Activated CD4-positive, alpha-beta T cell treated with anti-CD3 and anti-CD28 coated beads, Interleukin-2, Interleukin-6, amounts not matched to agents 100 ng/mL and 50 ng/mL, durations not matched to agents 16 hours and 8 hours (primary cell): ENCODE measurements at regions not wholly inside any gene's neighbourhood (a gene's known extent, or its start where the extent isn't known, plus 50 kb on each side); places are given as distances from the start of the nearest gene placed in this dataset.
"Not testable (repeated sequence)": the region's sequence is repeated elsewhere in the genome, so short reads cannot be mapped to it uniquely, and the experiment has no call there.

ENCODE experiments used
- DNase-seq: peaks from one replicate; pipeline ENCODE4 v3.0.0-alpha.2; 2020

DNA sequence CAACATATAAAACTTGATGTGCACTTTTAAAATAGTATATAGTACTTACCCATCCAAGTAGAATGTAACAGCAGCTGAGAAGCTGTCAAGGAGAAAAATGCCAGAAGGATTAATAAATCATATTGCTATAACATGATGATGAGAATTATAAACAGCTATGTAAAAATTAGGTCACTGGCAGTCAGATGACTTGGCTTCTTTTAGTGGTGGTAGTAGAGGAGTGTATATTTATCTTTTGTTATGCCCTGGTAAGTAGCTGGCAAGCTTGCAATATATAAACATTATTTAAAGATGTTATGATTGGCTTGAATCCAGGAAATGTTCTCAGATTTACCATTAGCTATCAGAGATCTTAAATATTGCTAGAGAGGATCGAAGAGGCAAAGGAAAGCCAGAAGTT lies 471.0 kb upstream of the MGAT4C start:
- no peak for DNase-seq

DNA sequence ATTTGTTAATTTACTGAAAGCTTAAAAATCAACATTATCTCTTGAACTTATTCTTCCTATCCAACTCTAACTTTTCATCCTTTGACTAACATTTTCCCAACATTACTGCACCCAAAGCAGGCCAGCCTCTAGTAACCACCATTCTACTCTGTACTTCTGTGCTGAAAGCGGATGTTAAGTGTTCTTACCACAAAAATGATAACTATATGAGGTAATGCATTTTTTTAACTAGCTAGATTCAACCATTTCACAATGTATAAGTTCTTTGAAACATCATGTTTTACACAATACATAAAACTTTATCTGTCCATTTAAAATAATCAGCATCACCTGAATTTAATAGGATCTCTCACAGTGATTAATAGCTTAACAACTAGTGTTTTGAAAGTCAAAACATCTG lies 468.5 kb upstream of the MGAT4C start:
- no peak for DNase-seq

DNA sequence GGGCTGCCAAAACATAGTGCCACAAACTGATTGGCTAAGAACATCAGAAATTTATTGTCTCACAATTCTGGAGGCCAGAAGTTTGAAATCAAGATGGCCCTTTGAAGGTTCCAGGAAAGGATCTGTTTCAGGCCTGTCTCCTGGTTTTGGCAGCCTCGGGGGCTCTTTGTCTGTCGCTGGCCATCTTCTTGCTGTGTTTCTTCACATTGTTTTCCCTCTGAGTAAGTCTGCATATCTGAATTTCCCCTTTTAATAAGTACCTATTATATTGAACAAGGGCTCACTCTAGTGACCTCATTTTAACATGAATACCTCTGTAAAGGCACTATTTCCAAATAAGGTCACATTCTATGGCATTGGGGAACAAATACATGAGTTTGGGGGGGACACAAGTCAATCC lies 467.1 kb upstream of the MGAT4C start:
- no peak for DNase-seq

DNA sequence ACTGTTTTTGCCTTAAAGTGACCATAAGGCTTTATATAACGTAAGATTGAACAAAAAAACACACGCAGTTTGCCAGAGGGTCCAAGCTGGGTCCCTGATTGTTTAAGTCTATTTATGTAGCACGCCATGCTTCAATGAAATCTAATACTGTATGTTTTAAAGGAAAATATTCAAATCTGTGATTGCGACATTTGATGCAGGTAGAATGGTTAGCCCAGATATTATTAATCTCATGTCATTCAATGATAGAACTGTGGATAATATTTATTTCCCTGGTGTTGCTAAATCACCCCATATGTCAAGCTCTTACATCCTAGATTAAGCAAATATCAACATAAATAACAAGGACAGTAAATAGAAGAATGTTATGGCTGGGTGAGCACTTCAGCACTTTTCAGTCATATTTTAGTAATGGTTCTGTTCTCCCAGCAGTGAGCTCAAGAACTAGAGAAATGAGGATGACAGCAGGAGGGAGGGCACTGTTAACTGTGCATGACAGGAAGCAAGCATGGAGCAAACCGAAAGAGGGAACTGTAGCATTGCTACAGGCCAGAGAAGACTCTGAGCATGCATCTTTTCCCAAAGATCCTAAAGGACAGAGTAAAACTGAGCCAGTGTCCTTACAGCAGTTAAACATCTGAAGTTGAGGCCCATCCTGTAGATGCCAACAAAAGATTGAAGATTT lies 465.7 kb upstream of the MGAT4C start:
- DNase-seq = no peak

DNA sequence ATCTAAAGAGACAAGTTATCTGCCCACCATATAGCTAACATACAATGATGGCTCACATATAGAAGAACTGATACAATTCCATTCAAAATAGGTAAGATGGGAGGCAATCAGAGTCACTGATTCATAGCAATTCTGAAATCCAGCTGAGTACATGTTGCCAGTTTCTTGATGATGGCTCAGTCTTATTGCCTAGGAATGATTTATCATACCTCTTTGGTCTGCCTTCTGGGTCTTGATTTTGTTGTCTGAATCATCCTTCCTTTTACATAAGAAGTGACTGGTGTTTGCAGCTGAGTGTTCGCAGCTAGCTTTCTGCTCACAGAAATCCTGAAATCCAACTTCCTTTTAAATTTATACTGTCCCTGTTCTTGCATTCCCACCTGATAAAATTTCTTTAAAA lies 463.2 kb upstream of the MGAT4C start:
- DNase-seq = no peak

DNA sequence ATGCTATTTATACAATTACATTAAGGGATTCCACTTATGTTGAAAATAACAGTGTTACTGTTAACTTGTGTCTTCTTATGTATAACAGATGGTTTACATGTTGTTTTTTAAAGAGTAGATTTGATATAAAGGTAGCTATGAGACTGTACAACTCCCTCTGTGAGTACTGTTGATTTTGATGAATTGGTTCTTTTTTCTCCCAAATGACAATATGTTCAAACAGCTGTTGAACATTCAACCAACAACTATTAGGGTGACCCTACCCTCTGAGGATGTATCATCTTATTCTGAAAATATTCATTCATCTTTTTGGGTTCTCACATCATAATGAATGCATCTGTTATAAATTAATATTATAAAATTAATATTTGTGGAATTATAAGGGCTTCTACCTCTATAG lies 456.9 kb upstream of the MGAT4C start:
- no peak for DNase-seq

DNA sequence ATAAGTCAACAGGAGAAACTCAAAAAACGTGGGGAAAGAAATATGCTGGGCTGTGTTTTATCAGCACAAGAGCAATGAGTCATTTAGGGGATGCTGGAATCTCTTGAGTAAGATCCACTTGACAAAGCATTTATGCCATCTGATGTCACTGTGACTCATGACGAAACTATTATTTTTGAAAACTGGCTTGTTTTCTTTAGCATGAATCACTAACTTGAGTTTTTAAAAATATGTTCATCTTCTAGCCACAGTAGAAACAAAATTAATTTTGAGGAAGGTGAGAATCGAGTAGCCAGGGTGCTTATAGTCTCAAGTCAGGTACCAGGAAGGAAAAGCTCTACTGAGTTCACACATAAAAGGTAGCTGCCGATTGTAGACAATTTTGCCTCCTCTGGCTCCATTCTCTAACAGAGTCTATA lies 456.2 kb upstream of the MGAT4C start:
- DNase-seq = peak; percentile 0

DNA sequence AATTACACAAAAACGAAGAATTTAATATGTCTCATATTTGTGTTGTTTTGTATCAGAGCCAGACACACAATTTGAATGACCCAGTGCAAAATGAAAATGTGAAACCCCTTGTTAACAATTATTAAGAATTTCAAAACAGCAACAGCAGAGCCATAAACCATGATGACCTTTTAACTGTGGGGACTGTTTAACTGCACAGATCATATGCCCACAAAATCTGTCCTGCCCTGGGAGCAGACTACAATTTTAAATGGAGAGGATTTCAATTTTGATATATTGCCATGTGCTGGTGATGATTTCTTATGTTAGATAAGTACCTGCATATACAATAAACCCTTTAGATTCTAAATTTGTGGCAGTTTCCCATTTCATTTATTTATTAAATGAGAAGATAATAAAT lies 455.5 kb upstream of the MGAT4C start:
- no peak for DNase-seq

DNA sequence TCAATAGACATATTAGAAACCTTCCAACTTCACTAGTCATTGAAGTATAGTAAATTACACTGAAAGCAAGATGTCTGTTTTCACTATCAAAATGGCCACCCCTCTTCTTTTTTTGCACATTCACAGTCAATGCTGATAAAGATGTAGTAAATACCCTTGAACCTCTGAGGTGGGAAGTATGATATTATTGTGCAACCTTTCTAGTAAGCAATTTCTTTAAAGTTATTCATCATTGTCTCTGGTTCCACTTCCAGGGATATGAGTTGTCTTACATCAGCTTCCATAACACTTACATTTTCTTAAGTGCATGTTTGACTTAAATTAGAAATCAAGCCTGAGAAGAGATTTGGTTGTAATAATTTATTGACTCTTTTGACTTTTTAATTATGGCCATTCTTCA lies 453.9 kb upstream of the MGAT4C start:
- DNase-seq = no peak

DNA sequence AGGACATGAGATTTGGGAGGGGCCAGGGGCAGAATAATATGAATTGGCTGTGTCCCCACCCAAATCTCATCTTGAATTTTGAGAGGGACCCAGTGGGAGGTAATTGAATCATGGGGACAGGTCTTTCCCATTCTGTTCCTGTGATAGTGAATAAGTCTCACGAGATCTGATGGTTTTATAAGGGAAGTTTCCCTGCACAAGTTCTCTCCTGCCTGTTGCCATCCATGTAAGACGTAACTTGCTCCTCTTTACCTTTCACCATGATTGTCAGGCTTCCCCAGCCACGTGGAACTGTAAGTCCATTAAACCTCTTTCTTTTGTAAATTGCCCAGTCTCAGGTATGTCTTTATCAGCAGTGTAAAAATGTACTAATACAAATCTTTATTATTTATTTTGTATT lies 452.8 kb upstream of the MGAT4C start:
- not testable (repeated sequence) for DNase-seq

DNA sequence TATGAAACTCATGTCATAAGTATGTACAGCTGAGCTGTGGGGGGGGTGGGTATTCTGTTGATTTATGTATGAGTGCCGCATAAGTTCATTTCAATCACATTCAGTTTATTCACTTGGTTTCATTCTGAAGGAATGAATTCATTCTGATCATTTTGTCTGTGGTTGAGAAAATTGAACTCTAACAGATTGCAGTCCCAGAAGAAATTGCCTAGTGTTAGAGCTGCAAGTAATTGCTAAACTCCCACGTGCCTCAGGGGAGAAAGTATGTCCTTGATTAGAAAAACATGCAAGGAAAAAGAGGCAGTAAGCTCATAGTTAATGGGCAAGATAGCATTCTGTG lies 442.4 kb upstream of the MGAT4C start:
- DNase-seq = no peak

DNA sequence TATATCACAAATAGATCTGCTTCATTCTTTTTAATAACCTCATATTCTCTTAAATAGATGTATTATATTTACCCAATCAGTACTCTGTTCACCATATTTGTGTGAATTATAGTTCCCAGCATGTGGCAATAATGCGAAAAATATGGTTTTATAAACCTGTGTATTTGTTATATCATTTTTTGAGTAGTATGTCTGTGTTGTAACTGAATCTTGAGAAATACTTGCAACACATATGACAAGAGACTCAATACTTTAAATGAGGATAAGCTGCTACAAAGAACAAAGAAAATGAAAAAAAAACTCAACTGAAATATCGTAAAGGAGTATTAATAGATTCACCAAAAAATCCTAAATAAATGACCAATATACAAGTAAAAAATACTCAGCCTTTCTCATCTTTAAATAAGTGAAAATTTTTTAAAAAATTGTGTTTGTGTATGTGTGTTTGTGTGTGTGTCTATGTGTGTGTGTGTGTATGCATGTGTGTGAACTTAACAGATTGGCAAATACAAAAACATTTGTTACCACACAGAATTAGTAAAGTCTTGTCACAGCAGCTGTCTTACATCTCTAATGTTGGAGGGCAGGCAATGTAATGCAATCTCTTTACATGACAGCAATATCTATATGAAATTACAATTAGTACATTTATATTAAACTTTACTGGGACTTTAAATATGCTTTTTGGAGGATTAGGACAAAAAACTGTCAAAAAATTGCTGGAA lies 441.9 kb upstream of the MGAT4C start:
- no peak for DNase-seq

DNA sequence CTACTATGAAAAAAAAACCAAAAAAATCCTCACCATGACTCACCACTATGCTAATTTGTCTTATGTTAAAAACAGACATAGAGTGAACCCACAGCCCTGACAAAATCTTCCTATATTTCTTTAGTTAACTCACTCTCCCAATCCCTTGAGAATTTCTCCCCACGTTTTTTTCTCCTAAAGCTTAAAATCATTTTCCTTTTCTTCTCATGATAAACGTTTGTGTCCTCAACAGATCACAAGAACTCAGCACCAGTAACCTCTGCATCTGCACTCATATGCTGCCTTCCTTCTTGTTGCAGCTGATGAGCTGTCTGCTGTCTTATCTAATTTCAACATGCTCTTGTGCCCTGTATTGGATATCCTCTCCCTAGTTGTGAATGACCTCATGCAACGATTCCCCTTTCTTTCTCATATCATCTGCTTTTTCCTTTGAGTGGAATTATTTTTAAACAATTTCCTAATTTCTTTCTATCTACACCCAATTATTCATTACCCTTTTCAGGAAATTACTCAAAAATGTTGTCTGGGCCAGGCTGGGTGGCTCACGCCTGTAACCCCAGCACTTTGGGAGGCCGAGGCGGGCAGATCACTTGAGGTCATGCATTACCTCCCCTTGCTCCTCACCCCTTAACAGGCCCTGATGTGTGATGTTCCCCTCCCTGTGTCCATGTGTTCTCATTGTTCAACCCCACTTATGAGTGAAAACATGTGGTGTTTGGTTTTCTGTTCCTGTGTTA lies 427.5 kb upstream of the MGAT4C start:
- no peak for DNase-seq

DNA sequence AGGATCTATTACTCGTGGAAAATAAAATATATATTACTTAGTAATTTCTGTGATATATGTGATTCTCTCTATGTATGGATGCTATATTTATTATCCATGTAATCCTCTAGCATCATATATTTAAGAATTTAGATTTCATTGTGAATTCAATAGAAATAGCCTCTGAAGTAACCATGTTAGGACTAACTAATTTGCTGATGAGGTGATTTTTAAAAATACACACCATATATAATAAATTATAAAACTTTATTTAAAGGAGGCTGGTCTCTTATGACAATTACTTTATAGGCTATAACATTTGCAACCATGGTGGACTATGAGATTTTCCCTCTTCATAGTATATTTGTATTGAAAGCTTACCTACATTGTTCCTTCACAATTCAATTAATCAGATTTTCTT lies 424.9 kb upstream of the MGAT4C start:
- no peak for DNase-seq

DNA sequence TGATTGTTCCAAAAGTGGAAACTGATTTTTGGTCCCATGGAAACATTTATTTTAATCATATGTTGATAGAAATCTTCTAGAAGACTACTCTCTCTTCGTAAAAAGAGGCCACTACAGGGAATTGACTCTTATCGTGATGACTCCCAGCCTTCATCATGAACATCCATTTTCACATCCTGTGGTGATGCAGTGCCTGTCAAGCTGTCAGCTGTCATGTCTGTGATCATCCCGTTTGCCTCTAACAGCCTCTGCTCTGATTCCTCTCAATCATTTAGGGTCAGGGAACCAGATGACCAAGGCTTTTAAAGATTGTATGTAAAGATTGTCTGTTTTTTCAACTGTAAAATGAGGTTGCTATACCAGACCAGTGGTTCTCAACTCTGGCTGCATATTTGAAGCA lies 419.0 kb upstream of the MGAT4C start:
- DNase-seq = no peak

DNA sequence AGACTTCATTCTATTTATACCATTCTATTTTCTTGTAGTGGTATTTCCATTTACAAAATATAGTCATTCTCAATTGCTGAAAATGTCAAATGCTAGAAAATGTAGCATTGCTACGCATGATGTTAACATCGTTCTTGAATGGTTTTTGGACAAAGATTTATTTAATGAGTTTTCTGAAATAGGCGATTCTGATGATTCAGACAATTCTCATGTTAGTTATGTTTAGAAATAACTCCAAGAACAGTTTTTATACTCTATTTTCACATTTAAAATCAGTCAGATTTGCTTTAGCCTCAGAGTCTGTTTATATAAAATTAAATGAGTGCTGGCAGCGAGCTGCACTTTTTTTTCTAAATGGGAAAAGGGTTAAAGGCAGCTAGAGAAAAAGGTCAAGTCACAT lies 414.8 kb upstream of the MGAT4C start:
- no peak for DNase-seq

DNA sequence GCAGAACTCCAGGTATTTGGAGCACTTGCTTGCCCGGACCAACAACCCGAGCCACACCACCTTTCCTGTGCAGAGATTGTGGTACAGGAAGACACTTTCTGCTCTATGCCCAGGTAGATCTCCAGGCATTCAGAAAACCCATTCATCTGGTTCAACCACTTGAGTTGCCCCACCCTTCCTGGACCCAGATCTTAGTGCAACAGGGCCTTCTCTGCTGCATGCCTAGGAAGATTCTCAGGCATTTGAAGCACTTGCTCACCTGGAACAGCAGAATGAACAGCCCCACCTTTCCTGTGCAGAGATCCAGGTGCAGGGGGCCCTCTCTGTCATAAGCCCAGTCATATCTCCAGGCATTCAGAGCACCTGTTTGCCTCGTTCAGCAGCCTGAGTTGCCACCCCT lies 412.8 kb upstream of the MGAT4C start:
- DNase-seq = no peak

DNA sequence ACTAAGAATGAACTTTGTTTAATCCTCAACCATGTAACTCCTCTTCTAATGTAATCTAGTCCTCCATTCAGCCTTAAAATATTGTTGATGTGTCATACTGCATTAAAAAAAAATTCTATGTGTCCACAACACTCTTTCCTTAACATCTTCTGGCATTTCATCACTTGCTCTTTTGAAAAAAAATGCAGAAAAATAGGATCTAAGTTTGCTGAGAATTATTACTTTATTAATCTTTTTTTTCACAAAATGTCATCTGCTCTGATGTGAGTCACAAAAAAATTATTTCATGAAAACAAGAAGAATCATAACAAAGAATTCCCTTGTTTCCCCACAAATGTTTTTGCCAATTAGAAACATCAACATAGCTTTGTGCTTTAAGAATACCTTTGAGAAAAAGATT lies 410.1 kb upstream of the MGAT4C start:
- no peak for DNase-seq

DNA sequence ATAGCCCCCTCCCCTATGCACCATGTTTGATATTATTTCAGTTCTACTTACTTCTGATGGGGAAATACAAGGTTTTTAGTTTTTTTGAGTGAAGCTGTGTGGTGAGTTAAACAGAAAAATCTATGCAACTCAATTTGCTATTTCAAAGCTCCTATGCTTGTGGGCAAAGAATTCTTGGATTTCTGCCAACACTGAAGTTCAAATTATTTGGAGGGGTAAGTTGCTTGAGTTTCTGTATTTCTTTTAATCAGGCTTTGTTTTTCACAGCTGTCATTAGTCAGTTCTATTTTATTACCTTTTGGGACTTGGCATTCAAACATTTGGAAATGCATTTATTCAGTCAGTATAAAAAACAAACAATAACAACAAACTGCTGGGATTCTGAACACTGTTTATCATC lies 407.5 kb upstream of the MGAT4C start:
- no peak for DNase-seq

DNA sequence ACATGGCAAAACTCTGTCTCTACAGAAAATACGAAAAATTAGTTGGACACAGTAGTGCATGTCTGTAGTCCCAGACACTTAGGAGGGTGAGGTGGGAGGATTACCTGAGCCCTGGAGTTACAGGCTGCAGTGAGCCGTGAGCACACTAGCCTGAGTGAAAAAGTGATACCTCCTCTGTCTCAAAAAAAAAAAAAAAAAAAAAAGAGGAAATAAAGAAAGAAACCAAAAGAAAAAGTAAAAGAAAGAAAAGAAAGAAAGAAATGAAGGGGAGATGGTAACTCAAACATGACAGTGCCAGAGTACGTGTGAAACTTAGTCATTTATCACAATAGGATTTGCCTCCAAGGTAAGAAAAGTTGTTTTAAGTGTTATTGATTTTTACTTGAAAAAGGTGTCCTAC lies 407.0 kb upstream of the MGAT4C start:
- DNase-seq = no peak

DNA sequence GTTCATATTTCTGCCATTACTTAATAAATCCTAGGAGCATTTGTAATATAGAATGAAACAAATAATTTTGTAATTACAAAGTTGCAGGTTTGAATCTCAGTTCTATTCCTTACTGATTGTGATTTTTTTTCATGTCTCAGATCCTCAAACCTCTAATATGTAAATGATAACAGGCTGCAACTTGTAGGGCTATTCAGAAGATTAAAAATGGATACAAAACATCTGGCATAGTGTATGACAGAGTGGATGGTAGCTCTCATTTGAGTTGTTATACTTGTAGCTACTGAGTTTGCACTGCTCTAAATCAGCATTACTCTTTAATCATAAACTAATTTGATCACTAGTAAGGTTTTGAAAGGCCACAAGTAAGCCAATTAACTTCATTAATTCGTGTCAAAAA lies 406.3 kb upstream of the MGAT4C start:
- no peak for DNase-seq

DNA sequence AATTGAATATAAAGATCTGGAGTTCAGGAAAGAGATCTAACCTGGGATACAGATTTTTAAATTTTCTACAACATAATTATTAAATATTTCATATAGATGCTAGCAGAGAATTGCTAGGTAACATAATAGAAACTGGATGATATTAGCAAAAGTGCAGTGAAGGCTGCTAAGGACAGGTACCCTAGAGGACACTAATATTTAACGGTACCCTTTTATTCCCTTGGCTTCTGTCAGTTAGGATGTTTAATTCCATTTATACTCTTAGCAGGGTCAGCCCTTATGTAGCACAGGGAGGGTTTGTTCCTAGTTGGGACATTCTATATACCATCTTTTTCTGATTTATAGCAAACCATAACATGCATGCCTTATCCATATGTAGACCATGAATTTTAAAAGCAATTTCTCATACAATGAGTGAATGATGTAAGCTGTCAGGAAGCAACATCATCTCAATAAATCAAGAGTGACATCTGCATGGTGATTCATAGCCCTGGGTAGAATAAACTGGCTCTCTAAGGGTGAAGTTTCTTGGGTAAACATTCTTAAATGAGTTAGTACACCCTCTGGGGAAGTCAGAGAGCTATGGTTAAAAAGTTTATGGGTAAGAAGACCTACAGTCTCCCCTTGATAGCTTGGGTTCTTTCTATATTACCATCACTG lies 404.4 kb upstream of the MGAT4C start:
- DNase-seq = no peak

DNA sequence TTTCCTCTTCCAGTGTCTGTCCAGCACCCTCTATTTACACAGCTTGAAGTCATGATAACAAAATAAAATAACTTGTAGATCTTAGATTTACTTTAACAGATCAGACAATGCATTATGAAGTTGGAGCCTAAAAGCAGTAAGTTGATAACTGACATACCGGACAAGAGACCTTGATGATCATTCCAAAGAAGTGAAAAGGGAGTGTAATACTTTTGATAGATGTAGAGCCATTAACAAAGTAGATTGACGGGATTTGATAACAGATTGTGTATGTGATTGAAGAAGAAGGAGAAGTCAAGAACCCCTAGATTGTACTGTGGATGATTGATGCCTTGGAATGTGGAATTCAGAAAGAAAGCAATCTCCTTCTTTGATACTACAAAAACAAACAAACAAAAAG lies 403.8 kb upstream of the MGAT4C start:
- DNase-seq = no peak

DNA sequence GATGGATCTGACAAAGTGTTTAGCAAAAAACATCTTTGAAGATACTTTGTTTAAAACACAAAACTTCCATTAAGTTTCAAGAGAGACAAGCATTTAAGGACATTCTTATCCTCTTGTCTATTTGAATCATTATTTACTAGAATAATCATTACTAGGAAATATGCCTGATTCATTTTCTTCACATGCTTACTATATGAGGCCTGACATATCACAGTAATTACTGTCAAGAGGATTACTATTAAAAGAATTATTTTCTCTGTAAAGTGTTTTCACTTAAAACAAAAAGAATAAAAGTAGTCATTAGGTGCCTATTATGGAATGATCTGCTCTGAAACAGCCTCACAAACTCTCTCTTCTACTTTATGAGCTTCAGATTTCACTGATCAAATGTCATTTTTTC lies 402.1 kb upstream of the MGAT4C start:
- no peak for DNase-seq
